Erythroblast (primary cell): ENCODE measurements at regions not wholly inside any gene's neighbourhood (a gene's known extent, or its start where the extent isn't known, plus 50 kb on each side); places are given as distances from the start of the nearest gene placed in this dataset.
A peak's percentile ranks its signal among the peaks of the same experiment; 100 is the strongest.

ENCODE experiments used
- DNase-seq, 2 experiments: peaks; one replicate each; lab custom pipeline; 2025; lab: John Stamatoyannopoulos, UW
- GATA1 ChIP-seq: IDR thresholded peaks from 2 replicates; pipeline ENCODE4 v1.6.1; 2011; ENCODE audit warnings: low read depth, mild to moderate bottlenecking, control low read depth, low read length, moderate library complexity
- POLR2A ChIP-seq: IDR thresholded peaks from 2 replicates; pipeline ENCODE4 v1.6.1; 2011; ENCODE audit warnings: mild to moderate bottlenecking, low read length

GRCh38 chr10:25696013-25696708 lies 237.9 kb upstream of the MYO3A start:
- TF ChIP-seq POLR2A (no peak), GATA1 (no peak)
- DNase-seq: no peak

GRCh38 chr10:25697412-25697811 lies 236.6 kb upstream of the MYO3A start:
- no peak for TF ChIP-seq GATA1
- no peak for TF ChIP-seq POLR2A
- DNase-seq: no peak

- TF ChIP-seq POLR2A (no peak), GATA1 (no peak)
- DNase-seq: no peak
Observed at GRCh38 chr10:25698638-25699037, 235.4 kb upstream of the MYO3A start.

DNA sequence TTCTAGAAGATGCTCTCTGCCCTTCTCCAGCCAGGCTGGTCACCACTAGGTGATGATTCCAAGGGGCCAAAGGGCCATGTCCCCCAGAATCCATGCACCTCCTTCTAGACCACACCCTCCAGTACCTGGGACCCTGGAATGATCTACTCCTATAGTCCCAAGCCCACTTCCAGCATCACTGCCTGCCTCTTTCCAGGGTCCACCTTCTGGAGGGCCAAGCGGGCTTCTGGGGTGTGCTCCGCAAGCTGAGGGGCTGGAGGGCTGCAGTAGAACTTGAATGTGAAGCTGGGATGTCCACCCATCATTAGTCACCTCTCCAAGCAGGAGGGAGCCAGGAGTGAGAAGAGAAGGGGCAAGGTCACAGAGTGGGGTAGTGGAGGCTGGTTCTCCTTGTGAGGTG lies 234.4 kb upstream of the MYO3A start:
- no peak for TF ChIP-seq POLR2A
- TF ChIP-seq GATA1: no peak
- DNase-seq: no peak

GRCh38 chr10:25701652-25702051 lies 232.4 kb upstream of the MYO3A start:
- DNase-seq: no peak
- TF ChIP-seq POLR2A: no peak
- no peak for TF ChIP-seq GATA1

GRCh38 chr10:25704622-25705021 lies 229.4 kb upstream of the MYO3A start:
- TF ChIP-seq POLR2A (no peak), GATA1 (no peak)
- DNase-seq: no peak

DNA sequence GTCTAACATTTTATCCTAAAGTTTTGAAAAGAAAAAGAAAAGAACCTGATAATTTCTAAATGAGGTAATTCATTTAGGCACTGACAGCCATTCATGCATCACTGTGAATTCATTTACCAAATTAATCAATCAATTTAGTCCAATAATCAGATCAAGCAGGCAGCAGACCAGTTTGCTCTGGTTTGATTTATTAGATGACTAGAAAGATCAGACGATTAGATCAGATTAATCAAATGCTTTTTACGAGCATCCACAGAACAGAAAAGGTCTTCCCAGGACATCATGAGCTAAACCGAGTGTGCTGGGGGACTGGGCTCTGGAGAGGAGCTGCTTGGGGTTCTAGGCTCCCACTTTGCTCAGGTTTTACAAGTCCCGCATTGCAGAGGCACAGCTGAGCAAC lies 226.5 kb upstream of the MYO3A start:
- no peak for TF ChIP-seq POLR2A
- no peak for TF ChIP-seq GATA1
- DNase-seq: no peak

DNA sequence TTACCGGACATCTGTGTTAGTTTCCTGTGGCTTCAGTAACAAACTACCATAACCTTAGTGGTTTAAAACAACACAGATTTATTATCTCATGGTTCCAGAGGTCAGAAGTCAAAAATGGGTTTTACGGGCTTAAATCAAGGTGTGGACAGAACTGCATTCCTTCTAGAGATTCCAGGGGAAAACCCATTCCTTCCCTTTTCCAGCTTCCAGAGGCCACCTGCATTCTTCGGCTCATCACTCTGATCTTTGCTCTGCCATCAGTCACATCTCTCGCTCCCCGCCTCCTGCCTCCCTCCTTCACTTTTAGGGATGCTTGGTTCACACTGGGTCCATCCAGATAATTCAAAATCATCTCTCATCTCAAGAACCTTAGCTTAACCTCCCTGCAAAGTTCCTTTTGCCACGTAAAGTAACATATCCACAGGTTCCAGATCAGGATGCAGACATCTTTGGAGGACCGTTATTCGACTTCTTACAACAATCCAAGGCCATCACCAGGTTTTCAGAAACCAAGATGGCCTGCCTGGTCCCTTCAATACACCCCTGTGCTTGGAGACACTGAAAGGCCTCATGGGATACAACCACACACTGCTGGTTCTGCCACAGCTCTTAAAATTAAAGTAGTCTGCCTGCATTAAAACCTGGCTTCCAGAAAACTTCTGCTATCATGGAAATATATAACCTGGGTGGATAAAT lies 225.9 kb upstream of the MYO3A start:
- no peak for TF ChIP-seq GATA1
- TF ChIP-seq POLR2A: no peak
- DNase-seq: no peak

DNA sequence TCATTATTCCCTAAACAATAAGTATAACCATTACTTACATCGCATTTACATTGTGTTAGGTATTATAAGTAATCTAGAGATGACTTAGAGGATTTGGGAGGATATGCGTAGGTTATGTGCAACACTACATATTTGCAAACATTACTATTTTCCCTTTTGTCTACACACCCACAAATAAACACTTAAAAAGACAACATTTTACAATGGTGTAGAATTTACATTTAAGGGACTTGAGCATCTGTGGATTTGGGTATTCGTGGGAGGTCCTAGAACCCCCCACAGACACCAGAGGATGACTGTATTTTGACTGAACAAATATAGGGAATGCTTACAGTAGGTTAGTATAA lies 220.2 kb upstream of the MYO3A start:
- no peak for DNase-seq
- TF ChIP-seq GATA1: no peak
- no peak for TF ChIP-seq POLR2A

- TF ChIP-seq GATA1 (no peak), POLR2A (no peak)
- DNase-seq: no peak
Observed at GRCh38 chr10:25724241-25724640, 209.8 kb upstream of the MYO3A start.

DNA sequence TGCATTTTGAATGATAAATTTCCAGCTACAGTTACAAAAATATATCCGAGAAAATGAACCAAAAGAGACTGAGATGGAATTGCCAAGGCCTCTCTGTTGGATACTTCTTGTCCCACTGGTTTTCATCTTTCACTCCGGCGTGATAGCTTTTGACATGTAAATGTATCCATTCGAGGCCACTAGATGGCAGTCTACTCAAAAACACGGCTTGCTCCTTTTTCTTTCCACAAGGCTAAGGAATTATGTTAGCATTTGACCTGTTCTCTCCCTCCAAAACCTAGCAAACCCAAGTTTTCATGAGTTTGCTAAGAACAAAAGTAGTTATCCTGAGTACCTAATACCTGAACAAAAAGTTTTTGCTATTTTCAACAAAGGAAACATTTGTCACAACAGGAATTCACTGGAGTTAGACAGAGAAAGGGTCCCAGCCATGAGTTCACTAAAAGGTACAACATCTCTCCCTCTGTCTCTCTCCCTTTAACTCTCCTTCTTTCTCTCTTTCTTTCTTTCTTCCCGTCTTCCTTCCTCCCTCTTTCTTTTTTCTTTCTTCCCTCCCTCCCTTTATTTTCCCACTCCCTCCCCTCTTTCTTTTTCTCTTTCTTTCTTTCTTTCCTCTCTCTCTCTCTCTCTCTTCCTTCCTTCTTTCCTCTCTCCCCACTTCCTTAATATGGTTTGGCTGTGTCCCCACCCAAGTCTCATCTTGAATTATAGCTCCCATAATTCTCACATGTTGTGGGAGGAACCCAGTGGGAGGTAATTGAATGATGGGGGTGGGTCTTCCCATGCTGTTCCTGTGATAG lies 207.9 kb upstream of the MYO3A start:
- TF ChIP-seq POLR2A: no peak
- no peak for TF ChIP-seq GATA1

DNA sequence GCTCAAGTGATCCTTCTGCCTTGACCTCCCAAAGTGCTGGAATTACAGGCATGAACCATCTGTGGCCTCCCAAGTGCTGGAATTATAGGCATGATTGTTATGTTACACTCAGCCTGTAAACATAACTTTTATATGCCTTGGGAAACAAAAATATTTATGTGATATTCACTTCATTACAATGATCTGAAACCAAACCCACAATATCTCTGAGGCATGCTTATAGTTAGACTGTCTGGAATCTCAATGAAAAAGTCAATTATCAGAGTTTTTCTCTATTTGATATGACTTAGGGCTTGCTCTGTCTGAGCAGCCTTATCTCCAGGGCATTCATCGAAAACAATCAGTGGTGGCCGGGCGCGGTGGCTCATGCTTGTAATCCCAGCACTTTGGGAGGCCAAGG lies 195.3 kb upstream of the MYO3A start:
- DNase-seq: no peak
- TF ChIP-seq POLR2A (no peak), GATA1 (no peak)

More for the DNA sequence above, 207.9 kb upstream of the MYO3A start:
- peak; percentile 36 to 60 for DNase-seq

DNA sequence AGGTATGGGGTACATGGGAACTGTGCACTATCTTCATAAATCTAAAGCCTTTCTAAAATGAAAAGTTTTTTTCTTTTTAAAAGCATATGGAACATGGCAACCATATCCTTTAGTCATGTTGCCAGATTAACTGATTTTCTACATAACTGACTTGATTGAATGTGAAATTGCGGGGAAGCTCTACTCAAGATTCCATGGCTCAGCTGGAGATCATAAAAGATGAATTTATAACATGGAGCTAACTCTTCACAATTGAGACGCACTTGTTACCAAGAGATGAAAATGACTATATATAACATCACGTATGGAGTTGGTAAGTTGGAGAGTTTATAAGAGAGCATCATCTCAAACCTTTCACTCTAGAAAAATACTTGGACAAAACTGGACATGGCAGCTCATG lies 190.2 kb upstream of the MYO3A start:
- TF ChIP-seq GATA1 (no peak), POLR2A (no peak)
- no peak for DNase-seq

GRCh38 chr10:25744574-25744973 lies 189.5 kb upstream of the MYO3A start:
- no peak for DNase-seq
- TF ChIP-seq POLR2A (no peak), GATA1 (no peak)

DNA sequence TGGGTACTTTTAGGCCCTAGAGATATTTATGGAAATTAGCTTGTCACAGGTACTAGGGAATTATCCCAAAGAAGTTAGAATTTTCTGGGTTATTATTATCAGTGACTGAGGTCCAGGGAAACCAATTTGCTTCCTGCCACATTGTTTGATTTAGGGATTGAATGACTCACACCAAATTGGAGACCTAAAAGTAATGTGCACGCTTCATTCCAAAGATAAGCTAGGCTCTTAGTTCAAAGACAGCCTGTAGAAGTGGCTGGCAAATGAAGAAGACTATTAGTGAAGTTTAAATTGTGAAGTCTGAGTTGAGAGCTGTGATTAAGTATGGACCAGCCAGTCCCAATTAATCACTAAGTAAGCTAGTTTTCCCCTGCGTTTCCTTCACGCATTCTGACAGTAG lies 188.1 kb upstream of the MYO3A start:
- no peak for TF ChIP-seq POLR2A
- TF ChIP-seq GATA1: no peak
- no peak for DNase-seq
